Activated CD8-positive, alpha-beta T cell treated with anti-CD3 and anti-CD28 coated beads, Interleukin-2, amount 10 ng/mL, durations not matched to agents 7 days and 5 days (primary cell): ENCODE measurements at regions not wholly inside any gene's neighbourhood (a gene's known extent, or its start where the extent isn't known, plus 50 kb on each side); places are given as distances from the start of the nearest gene placed in this dataset.
"Not testable (repeated sequence)": the region's sequence is repeated elsewhere in the genome, so short reads cannot be mapped to it uniquely, and the experiment has no call there.

ENCODE experiments used
- ATAC-seq: fragments of 150-1000 bp; cut with Tn5 transposase; one replicate; pipeline ENCODE4 v1.10.0; 2021; ENCODE audit warnings: moderate library complexity
- CTCF ChIA-PET: fragments of 350-600 bp; sonication (Branson Sonifier 250); formaldehyde crosslinking; loops from one replicate; lab custom pipeline; 2021; ENCODE audit warnings: antibody characterized with exemption; lab: Charles Lee
- POLR2A ChIA-PET: fragments of 350-600 bp; sonication (Branson Sonifier 250); formaldehyde crosslinking; loops from one replicate; lab custom pipeline; 2021; ENCODE audit warnings: antibody characterized with exemption; lab: Charles Lee
- DNase-seq: peaks from one replicate; pipeline ENCODE4 v3.0.0-alpha.2; 2020
- H3K27ac Mint-ChIP-seq: one replicate; pipeline ENCODE4 v1.8.0; 2021; ENCODE audit warnings: mild to moderate bottlenecking, mixed read lengths
- H3K27me3 Mint-ChIP-seq: one replicate; pipeline ENCODE4 v1.8.0; 2021; ENCODE audit warnings: low read depth, mixed read lengths
- H3K36me3 Mint-ChIP-seq: one replicate; pipeline ENCODE4 v1.8.0; 2021; ENCODE audit warnings: low read depth, mixed read lengths
- H3K4me1 Mint-ChIP-seq: one replicate; pipeline ENCODE4 v1.8.0; 2021; ENCODE audit warnings: low read depth, mixed read lengths
- H3K4me3 Mint-ChIP-seq: one replicate; pipeline ENCODE4 v1.8.0; 2021; ENCODE audit warnings: mild to moderate bottlenecking, mixed read lengths
- H3K9me3 Mint-ChIP-seq: one replicate; pipeline ENCODE4 v1.8.0; 2022; ENCODE audit warnings: mixed read lengths; ENCODE audit not compliant: insufficient read depth

DNA sequence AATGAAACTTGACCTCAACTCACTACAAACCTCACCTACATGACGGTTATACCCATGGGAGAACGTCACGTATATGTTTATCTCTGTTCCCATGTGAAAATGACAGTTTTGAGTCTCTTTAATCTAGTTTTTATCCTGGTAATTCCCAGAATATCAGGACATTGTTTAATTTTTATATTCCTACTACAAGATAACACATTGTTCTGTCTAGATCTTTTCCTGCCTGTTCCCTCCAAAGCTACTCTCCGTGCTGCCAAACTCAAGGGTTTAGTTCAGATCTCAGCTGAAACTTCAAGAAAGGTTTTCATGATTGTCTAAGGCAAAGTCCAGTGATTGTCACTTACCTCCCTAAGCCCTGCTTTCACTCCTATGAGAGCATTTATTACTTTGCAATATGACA is 1159.4 kb upstream of the SEMA6A start:
- DNase-seq: no peak
- Mint-ChIP-seq H3K27me3 (no peaks in the 10 kb centered on the region), H3K4me3 (no peak overlapping the region), H3K4me1 (no peaks in the 10 kb centered on the region), H3K27ac (no peak overlapping the region), H3K36me3 (no peaks in the 10 kb centered on the region), H3K9me3 (no peaks in the 10 kb centered on the region)
- ATAC-seq: no peak
- ChIA-PET CTCF (no interaction called here), POLR2A (no interaction called here)

DNA sequence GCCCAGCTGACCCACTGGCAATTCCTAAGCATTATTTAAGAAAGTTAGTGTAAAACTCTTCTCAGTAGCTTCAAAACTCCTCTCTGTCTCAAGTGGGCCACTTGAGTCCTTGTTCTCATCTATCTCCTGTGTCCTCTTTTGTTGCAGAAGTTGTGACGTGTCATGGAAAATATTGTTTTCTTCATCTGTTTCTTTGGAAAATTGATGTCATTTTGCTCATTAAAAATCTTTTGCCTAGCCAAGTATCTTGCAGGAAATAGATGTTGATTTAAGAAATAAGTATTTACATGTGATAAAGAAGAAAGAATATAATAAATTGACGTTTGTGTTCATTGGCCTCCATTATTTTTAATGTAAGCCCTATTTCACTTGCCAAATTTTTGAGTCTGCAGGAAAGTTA is 1158.4 kb upstream of the SEMA6A start:
- ChIA-PET CTCF (no interaction called here), POLR2A (no interaction called here)
- H3K4me3 Mint-ChIP-seq: no peak overlapping the region
- no peaks in the 10 kb centered on the region for H3K27me3 Mint-ChIP-seq
- no peak overlapping the region for H3K27ac Mint-ChIP-seq
- no peaks in the 10 kb centered on the region for H3K9me3 Mint-ChIP-seq
- ATAC-seq: no peak
- H3K36me3 Mint-ChIP-seq: no peaks in the 10 kb centered on the region
- no peaks in the 10 kb centered on the region for H3K4me1 Mint-ChIP-seq
- DNase-seq: no peak

DNA sequence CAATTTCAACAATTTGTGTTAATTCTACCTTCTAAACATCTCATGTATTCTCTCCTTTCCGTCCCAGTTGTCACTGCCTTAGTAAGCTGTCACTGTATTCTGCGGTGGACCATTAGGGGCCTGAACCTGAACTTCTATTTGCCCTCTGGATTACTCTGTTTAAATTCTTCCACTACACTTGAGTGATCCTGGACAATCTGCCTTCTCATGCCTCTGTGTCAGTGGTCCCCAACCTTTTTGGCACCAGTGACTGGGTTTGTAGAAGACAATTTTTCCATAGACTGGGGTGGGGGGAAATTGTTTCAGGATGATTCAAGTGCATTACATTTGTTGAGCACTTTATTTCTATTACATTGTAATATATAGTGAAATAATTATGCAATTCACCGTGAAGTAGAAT is 1157.6 kb upstream of the SEMA6A start:
- ATAC-seq: no peak
- no peak overlapping the region for H3K4me3 Mint-ChIP-seq
- POLR2A ChIA-PET: no interaction called here
- DNase-seq: no peak
- no peaks in the 10 kb centered on the region for H3K36me3 Mint-ChIP-seq
- H3K4me1 Mint-ChIP-seq: no peaks in the 10 kb centered on the region
- H3K27ac Mint-ChIP-seq: no peak overlapping the region
- CTCF ChIA-PET: no interaction called here
- no peaks in the 10 kb centered on the region for H3K9me3 Mint-ChIP-seq
- no peaks in the 10 kb centered on the region for H3K27me3 Mint-ChIP-seq

DNA sequence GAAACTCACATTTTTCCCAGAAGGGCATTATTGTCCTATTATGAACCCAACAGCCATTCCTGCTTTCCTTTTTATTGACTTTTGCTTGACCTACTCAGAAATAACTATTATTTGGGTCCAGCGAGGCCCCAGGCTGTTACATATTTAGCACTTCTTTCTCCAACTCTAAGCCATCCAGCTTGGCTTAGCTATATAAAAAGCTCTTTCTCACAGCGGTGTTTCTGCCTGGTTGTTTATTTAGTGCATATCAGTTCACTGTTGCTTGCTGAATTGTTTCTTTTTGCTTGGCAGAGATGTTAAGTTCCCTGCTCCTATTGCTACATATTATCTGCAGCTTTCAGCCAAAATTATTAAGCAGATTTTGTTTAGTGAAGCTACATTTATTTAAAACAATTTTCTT is 1156.8 kb upstream of the SEMA6A start:
- POLR2A ChIA-PET: no interaction called here

DNA sequence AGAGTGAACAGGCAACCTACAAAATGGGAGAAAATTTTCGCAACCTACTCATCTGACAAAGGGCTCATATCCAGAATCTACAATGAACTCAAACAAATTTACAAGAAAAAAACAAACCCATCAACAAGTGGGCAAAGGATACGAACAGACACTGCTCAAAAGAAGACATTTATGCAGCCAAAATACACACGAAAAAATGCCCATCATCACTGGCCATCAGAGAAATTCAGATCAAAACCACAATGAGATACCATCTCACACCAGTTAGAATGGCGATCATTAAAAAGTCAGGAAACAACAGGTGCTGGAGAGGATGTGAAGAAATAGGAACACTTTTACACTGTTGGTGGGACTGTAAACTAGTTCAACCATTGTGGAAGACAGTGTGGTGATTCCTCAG is 1146.2 kb upstream of the SEMA6A start:
- H3K4me1 Mint-ChIP-seq, POLR2A ChIA-PET, H3K27me3 Mint-ChIP-seq, H3K4me3 Mint-ChIP-seq, DNase-seq, H3K9me3 Mint-ChIP-seq, H3K27ac Mint-ChIP-seq, ATAC-seq, CTCF ChIA-PET, H3K36me3 Mint-ChIP-seq: not testable (repeated sequence)

More for the DNA sequence above, 1156.8 kb upstream of the SEMA6A start:
- Mint-ChIP-seq H3K4me3 (no peak overlapping the region), H3K27me3 (no peaks in the 10 kb centered on the region), H3K4me1 (no peaks in the 10 kb centered on the region), H3K27ac (no peak overlapping the region), H3K9me3 (no peaks in the 10 kb centered on the region), H3K36me3 (no peaks in the 10 kb centered on the region)
- CTCF ChIA-PET: no interaction called here
- DNase-seq: no peak
- no peak for ATAC-seq

DNA sequence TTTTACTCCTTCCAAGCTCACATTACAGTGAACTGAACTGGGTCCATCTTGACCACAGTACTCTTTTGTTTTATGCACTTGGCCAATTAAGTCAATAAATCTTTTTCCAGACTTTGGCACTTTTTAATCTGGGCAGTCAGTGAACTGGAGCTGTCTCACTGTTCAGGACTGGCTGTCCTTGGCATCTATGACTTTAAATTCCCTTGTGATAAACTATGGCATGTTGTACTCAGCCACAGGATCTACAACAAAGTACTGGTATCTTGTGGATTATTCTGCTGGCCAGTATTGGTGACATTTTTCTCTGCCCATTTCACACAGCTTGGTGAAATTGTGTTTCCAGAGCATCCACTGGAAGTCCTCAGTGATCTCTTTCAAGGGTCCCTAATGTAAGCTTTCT is 1144.8 kb upstream of the SEMA6A start:
- no peaks in the 10 kb centered on the region for H3K36me3 Mint-ChIP-seq
- ATAC-seq (no peak), DNase-seq (no peak)
- CTCF ChIA-PET: no interaction called here
- H3K4me1 Mint-ChIP-seq: no peaks in the 10 kb centered on the region
- H3K27ac Mint-ChIP-seq: no peak overlapping the region
- POLR2A ChIA-PET: no interaction called here
- no peak overlapping the region for H3K4me3 Mint-ChIP-seq
- no peaks in the 10 kb centered on the region for H3K27me3 Mint-ChIP-seq
- peaks cover 14% of the 10 kb centered on the region for H3K9me3 Mint-ChIP-seq

DNA sequence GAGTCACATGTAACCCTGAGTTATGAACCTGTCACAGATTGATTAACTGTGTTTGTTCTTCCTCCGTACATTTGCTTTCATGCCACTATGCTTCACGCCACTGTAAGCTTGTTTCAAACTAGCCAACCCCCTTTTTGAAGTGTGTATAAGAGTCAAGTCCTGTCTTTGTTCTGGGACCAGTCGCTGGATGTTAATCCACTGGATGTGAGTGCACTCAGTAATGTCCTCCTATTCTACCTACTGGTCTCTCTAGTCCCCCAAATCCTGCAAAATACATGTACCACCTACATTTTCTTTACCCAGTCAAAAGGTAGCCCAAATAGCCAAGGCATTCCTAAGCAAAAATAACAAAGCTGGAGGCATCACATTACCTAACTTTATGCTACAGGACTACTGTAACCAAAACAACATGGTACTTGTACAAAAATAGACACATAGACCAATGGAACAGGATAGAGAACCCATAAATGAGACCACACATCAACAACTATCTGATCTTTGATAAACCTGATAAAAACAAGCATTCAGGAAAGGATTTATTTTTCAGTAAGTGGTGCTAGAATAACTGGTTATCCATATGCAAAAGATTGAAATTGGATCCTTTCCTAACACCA is 1139.1 kb upstream of the SEMA6A start:
- no peak overlapping the region for H3K27ac Mint-ChIP-seq
- H3K36me3 Mint-ChIP-seq: no peaks in the 10 kb centered on the region
- ChIA-PET POLR2A (no interaction called here), CTCF (no interaction called here)
- H3K9me3 Mint-ChIP-seq: peaks cover 51% of the 10 kb centered on the region
- DNase-seq: no peak
- H3K4me1 Mint-ChIP-seq: no peaks in the 10 kb centered on the region
- H3K4me3 Mint-ChIP-seq: no peak overlapping the region
- ATAC-seq: no peak
- no peaks in the 10 kb centered on the region for H3K27me3 Mint-ChIP-seq

DNA sequence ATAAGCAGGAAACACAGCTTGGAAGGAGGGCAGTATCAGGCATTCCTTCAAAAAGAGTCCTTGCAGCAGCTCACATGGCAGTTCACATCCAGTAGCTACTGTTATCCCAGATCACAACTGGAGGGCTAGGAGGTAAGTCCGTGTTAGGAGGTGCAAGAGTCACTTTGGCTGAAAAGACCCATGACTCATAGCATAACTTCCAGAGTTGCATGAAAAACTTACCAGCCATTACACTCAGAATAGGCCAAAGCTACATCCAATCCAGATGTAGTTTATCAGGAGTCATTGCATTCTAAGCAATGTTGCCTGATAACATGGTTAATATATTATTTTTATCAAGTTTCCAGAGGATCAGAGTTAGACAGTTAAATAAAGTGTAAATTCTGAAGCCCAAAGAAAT is 1126.4 kb upstream of the SEMA6A start:
- Mint-ChIP-seq H3K4me1 (no peaks in the 10 kb centered on the region), H3K9me3 (no peaks in the 10 kb centered on the region), H3K27me3 (no peaks in the 10 kb centered on the region), H3K4me3 (no peak overlapping the region), H3K36me3 (no peaks in the 10 kb centered on the region), H3K27ac (no peak overlapping the region)
- POLR2A ChIA-PET: no interaction called here
- ATAC-seq: no peak
- no peak for DNase-seq
- CTCF ChIA-PET: no interaction called here

DNA sequence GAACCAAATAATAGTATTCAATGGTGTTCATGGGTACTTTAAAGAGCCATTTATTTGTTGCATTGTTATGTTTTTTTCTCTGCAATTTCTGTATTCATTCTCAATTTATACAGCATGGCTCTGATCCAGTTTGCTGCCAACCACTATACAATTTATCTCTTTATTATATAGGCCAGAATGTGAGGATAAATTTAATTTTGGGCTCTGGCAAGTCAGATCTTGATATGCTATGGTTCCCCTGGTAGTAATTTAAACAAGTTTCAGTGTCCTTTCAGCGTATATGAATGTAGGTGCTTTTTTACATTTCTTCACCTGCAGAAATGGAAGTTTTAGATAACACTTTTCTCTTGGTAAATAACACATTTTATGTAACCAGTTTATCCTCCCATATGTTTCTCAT is 1118.0 kb upstream of the SEMA6A start:
- ChIA-PET POLR2A (no interaction called here), CTCF (no interaction called here)
- H3K9me3 Mint-ChIP-seq: peaks cover 4% of the 10 kb centered on the region
- no peak overlapping the region for H3K27ac Mint-ChIP-seq
- H3K4me3 Mint-ChIP-seq: no peak overlapping the region
- DNase-seq (no peak), ATAC-seq (no peak)
- H3K27me3 Mint-ChIP-seq: no peaks in the 10 kb centered on the region
- no peaks in the 10 kb centered on the region for H3K4me1 Mint-ChIP-seq
- H3K36me3 Mint-ChIP-seq: no peaks in the 10 kb centered on the region

DNA sequence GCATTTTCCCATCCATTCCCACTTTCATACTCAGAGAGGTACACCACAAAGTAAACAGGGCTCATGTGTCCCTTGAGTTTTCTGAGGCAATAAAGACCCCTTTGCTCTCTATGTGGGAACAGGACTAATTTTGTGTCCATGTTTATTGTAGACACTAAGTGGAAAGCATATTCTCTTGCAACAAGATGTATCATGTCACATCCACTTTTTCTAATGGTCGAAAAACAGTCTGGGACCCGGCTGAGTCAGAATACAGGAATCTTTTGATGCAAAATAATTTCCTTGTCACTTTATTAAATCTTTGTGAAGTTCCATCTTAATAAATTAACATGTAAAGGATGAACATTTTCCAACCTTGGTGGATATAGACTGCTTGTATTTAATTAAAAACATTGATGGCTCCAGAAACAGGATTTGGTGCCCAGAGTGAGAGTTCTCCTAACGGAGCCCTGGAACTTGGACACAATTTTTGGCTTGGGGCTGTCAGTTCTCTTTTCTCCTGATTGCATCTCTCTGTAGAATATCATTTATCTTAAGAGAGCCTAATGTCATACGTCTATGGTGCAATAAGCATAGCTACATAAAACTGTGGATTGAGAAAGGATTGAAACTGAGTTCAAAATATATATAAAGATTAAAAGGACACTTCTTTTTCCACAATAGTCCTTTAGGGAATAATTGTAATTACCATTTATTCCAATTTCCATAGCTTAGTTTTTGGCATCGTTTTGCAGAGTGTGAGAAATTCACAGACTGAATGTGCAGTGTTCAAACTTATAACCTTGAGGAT is 1116.7 kb upstream of the SEMA6A start:
- ChIA-PET CTCF (no interaction called here), POLR2A (no interaction called here)
- no peaks in the 10 kb centered on the region for H3K4me1 Mint-ChIP-seq
- H3K27ac Mint-ChIP-seq: no peak overlapping the region
- no peak overlapping the region for H3K4me3 Mint-ChIP-seq
- no peaks in the 10 kb centered on the region for H3K27me3 Mint-ChIP-seq
- peaks cover 4% of the 10 kb centered on the region for H3K9me3 Mint-ChIP-seq
- H3K36me3 Mint-ChIP-seq: no peaks in the 10 kb centered on the region
- no peak for ATAC-seq
- no peak for DNase-seq

DNA sequence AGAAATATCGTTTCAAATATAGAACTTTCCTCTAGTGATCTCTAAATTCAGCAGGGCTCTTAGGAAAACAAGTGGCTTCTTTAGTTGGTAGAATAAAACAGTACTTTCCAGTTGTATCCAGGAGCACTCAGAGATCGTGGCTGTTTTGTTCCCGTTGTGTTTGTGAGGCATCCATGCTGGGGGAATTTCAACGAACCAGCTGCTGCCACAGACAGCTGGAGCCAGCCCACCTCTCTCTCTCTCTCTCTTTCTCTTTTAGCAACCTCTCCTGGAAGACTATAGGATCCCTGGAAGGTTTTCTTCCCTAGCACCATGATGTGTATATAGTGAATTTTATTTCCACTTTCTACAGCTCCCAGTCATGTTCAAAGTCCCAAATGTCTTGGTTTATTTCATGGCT is 1116.0 kb upstream of the SEMA6A start:
- Mint-ChIP-seq H3K27ac (no peak overlapping the region), H3K27me3 (no peaks in the 10 kb centered on the region), H3K4me3 (no peak overlapping the region), H3K36me3 (no peaks in the 10 kb centered on the region), H3K4me1 (no peaks in the 10 kb centered on the region), H3K9me3 (peaks cover 4% of the 10 kb centered on the region)
- CTCF ChIA-PET: no interaction called here
- POLR2A ChIA-PET: no interaction called here
- ATAC-seq (no peak), DNase-seq (no peak)

DNA sequence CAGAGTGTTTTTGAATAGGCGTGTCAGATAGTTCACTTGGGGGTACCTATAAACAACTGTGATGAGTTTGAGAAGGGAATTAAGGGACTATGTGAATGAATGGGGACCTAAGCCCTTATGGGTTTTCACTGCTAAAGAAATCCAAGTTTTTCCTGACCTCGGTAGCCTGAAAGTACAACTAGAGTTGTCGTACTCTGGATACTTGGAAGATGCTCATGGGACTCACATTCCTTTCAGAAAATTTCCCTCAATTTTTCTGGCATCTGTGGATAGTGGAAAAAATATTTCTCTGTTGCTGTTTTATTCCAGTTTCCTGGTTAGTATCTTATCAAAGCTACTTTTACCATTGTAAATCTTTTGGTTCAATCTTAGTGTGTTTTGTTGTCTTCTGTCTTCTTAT is 1112.3 kb upstream of the SEMA6A start:
- Mint-ChIP-seq H3K4me1 (no peaks in the 10 kb centered on the region), H3K9me3 (peaks cover 4% of the 10 kb centered on the region), H3K27ac (no peak overlapping the region), H3K27me3 (no peaks in the 10 kb centered on the region), H3K36me3 (no peaks in the 10 kb centered on the region), H3K4me3 (no peak overlapping the region)
- ChIA-PET POLR2A (no interaction called here), CTCF (no interaction called here)
- ATAC-seq: no peak
- DNase-seq: no peak

DNA sequence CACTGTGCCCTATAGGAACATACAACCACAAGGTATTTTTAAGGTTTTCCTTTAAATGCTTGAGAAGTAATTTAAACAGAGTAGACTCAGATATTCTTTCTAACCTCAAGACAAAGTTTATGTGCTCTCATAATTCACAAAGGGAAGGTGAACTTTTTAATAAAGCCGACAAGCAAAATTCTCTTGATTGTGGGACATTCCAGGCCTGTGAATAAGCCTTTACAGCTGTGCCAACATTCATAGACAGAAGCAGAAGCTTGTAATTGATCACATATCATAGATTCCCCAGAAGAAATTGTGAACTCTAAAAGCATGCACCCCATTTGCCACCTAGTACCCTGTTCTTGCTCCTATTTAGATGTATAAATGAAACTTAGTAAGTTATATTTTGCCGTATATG is 1107.8 kb upstream of the SEMA6A start:
- Mint-ChIP-seq H3K27me3 (no peaks in the 10 kb centered on the region), H3K36me3 (no peaks in the 10 kb centered on the region), H3K4me1 (no peaks in the 10 kb centered on the region), H3K27ac (no peak overlapping the region), H3K9me3 (no peaks in the 10 kb centered on the region), H3K4me3 (no peak overlapping the region)
- ATAC-seq (no peak), DNase-seq (no peak)
- ChIA-PET POLR2A (no interaction called here), CTCF (no interaction called here)
